Neural cell (in vitro differentiated cells): ENCODE measurements at regions not wholly inside any gene's neighbourhood (a gene's known extent, or its start where the extent isn't known, plus 50 kb on each side); places are given as distances from the start of the nearest gene placed in this dataset.

Source experiments
- H2AFZ ChIP-seq: fragments of 200-600, 300-800 bp; sonication (generic), shearing (Covaris generic); 2 replicates; pipeline ENCODE4 v1.6.0; 2014; ENCODE audit warnings: low read depth, mild to moderate bottlenecking, antibody characterized with exemption, low read length, moderate library complexity
- H3F3A ChIP-seq: fragments of 200-600 bp; shearing (Covaris generic); 2 replicates; pipeline ENCODE4 v1.6.1; 2016; ENCODE audit warnings: mild to moderate bottlenecking, moderate library complexity, mixed read lengths, antibody characterized with exemption, low read length; ENCODE audit not compliant: insufficient read depth, poor library complexity, severe bottlenecking
- H3K27ac ChIP-seq: fragments of 200-600, 300-800 bp; sonication (generic), shearing (Covaris generic); 2 replicates; pipeline ENCODE4 v1.5.1; 2014; ENCODE audit warnings: mild to moderate bottlenecking, low read length, moderate library complexity
- H3K27me3 ChIP-seq: fragments of 300-800, 200-600 bp; sonication (generic), shearing (Covaris generic); 2 replicates; pipeline ENCODE4 v1.6.0; 2014; ENCODE audit warnings: mild to moderate bottlenecking, low read depth, low read length, moderate library complexity; ENCODE audit not compliant: insufficient read depth
- H3K36me3 ChIP-seq: fragments of 300-800, 200-600 bp; sonication (generic), shearing (Covaris generic); 2 replicates; pipeline ENCODE4 v1.5.1; 2014; ENCODE audit warnings: mild to moderate bottlenecking, antibody characterized with exemption, low read length, moderate library complexity; ENCODE audit not compliant: insufficient read depth
- H3K4me2 ChIP-seq: fragments of 300-800, 200-600 bp; sonication (generic), shearing (Covaris generic); 2 replicates; pipeline ENCODE4 v1.6.0; 2014; ENCODE audit warnings: mild to moderate bottlenecking, low read length
- H3K4me3 ChIP-seq: fragments of 300-800, 200-600 bp; sonication (generic), shearing (Covaris generic); 2 replicates; pipeline ENCODE4 v1.5.1; 2014; ENCODE audit warnings: mild to moderate bottlenecking, low read length, moderate library complexity
- H3K79me2 ChIP-seq: fragments of 200-600 bp; shearing (Covaris generic); replicated peaks from 2 replicates; pipeline ENCODE4 v1.6.0; 2014; ENCODE audit warnings: mild to moderate bottlenecking, low read length, moderate library complexity; ENCODE audit not compliant: insufficient read depth
- H3K9ac ChIP-seq: fragments of 300-800, 200-600 bp; sonication (generic), shearing (Covaris generic); 2 replicates; pipeline ENCODE4 v1.6.1; 2016; ENCODE audit warnings: mild to moderate bottlenecking, low read length, mixed read lengths
- H3K9me2 ChIP-seq: fragments of 200-600 bp; shearing (Covaris generic); 2 replicates; pipeline ENCODE4 v1.6.1; 2016; ENCODE audit warnings: mild to moderate bottlenecking, low read length, mixed read lengths; ENCODE audit not compliant: insufficient read depth
- H3K9me3 ChIP-seq: fragments of 200-600, 300-800 bp; sonication (generic), shearing (Covaris generic); 2 replicates; pipeline ENCODE4 v1.6.1; 2016; ENCODE audit warnings: mild to moderate bottlenecking, mixed run types, low read length, moderate library complexity, mixed read lengths
- H4K20me1 ChIP-seq: fragments of 200-600 bp; shearing (Covaris generic); 2 replicates; pipeline ENCODE4 v1.6.1; 2016; ENCODE audit warnings: mild to moderate bottlenecking, mixed run types; ENCODE audit not compliant: insufficient read depth
- EP300 ChIP-seq: fragments of 450-650 bp; conservative IDR thresholded peaks from 2 replicates; pipeline ENCODE4 v1.6.1; 2014; ENCODE audit warnings: antibody characterized with exemption, mild to moderate bottlenecking, moderate library complexity; ENCODE audit not compliant: poor library complexity, severe bottlenecking
- EZH2 ChIP-seq: fragments of 200-600, 300-800 bp; shearing (Covaris generic), sonication (generic); IDR thresholded peaks from 2 replicates; pipeline ENCODE4 v1.6.1; 2014; ENCODE audit warnings: antibody characterized with exemption, low read length, borderline replicate concordance, mild to moderate bottlenecking; ENCODE audit not compliant: insufficient read depth, poor library complexity, severe bottlenecking
- MXI1 ChIP-seq: fragments of 450-650 bp; conservative IDR thresholded peaks from 2 replicates; pipeline ENCODE4 v1.6.1; 2014; ENCODE audit warnings: antibody characterized with exemption, mild to moderate bottlenecking; ENCODE audit not compliant: poor library complexity, severe bottlenecking
- POLR2AphosphoS5 ChIP-seq: IDR thresholded peaks from 2 replicates; pipeline ENCODE4 v1.6.1; 2012
- RAD21 ChIP-seq: fragments of 450-650 bp; conservative IDR thresholded peaks from 2 replicates; pipeline ENCODE4 v1.6.1; 2014; ENCODE audit warnings: antibody characterized with exemption, mild to moderate bottlenecking, moderate library complexity
- SMC3 ChIP-seq: fragments of 450-650 bp; conservative IDR thresholded peaks from 2 replicates; pipeline ENCODE4 v1.6.1; 2014; ENCODE audit warnings: antibody characterized with exemption, mild to moderate bottlenecking, moderate library complexity; ENCODE audit not compliant: poor library complexity
- TAF1 ChIP-seq: IDR thresholded peaks from 2 replicates; pipeline ENCODE4 v1.6.1; 2012; ENCODE audit warnings: low read depth
- TF ChIP-seq, protein P1 (sequence below): fragments of 450-650 bp; IDR thresholded peaks from 2 replicates; pipeline ENCODE4 v1.5.1; 2014; ENCODE audit warnings: antibody characterized with exemption, mild to moderate bottlenecking, moderate library complexity; ENCODE audit not compliant: poor library complexity, severe bottlenecking
- TF ChIP-seq, protein P2 (sequence below): IDR thresholded peaks from 2 replicates; pipeline ENCODE4 v1.6.1; 2012; ENCODE audit warnings: borderline replicate concordance

DNA sequence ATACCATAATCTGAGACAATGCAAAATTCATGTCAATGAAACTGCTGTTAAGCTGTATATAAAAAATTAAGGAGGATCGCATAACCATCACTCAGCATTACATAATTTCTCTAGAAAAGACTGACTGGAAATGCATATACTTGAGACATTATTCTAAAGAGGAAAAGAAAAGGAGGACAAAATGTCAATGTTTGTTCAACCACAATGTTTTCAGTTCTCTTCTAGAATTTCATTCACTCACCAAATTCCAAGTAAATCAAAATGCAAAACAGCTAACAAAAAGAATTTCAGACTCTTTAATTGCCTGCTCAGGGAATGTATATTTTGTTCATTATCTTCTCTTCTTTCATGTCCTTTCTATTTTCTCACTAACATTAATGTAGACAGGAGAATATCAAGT, 106.2 kb upstream of the CCDC28A start:
- Histone ChIP-seq H3K4me2 (no peak overlapping the region), H3K79me2 (no peaks in the 10 kb centered on the region), H3K4me3 (no peak overlapping the region), H2AFZ (no peak overlapping the region), H3K9ac (no peak overlapping the region), H3K36me3 (no peaks in the 10 kb centered on the region), H3F3A (no peaks in the 10 kb centered on the region), H3K27ac (no peak overlapping the region), H3K27me3 (no peaks in the 10 kb centered on the region), H3K9me3 (no peaks in the 10 kb centered on the region), H4K20me1 (no peaks in the 10 kb centered on the region), H3K9me2 (no peaks in the 10 kb centered on the region)
- TF ChIP-seq, protein P1, sequence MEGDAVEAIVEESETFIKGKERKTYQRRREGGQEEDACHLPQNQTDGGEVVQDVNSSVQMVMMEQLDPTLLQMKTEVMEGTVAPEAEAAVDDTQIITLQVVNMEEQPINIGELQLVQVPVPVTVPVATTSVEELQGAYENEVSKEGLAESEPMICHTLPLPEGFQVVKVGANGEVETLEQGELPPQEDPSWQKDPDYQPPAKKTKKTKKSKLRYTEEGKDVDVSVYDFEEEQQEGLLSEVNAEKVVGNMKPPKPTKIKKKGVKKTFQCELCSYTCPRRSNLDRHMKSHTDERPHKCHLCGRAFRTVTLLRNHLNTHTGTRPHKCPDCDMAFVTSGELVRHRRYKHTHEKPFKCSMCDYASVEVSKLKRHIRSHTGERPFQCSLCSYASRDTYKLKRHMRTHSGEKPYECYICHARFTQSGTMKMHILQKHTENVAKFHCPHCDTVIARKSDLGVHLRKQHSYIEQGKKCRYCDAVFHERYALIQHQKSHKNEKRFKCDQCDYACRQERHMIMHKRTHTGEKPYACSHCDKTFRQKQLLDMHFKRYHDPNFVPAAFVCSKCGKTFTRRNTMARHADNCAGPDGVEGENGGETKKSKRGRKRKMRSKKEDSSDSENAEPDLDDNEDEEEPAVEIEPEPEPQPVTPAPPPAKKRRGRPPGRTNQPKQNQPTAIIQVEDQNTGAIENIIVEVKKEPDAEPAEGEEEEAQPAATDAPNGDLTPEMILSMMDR: no peak
- TF ChIP-seq RAD21 (no peak), EP300 (no peak), EZH2 (no peak), TAF1 (no peak), POLR2AphosphoS5 (no peak), SMC3 (no peak), MXI1 (no peak)
- TF ChIP-seq, protein P2, sequence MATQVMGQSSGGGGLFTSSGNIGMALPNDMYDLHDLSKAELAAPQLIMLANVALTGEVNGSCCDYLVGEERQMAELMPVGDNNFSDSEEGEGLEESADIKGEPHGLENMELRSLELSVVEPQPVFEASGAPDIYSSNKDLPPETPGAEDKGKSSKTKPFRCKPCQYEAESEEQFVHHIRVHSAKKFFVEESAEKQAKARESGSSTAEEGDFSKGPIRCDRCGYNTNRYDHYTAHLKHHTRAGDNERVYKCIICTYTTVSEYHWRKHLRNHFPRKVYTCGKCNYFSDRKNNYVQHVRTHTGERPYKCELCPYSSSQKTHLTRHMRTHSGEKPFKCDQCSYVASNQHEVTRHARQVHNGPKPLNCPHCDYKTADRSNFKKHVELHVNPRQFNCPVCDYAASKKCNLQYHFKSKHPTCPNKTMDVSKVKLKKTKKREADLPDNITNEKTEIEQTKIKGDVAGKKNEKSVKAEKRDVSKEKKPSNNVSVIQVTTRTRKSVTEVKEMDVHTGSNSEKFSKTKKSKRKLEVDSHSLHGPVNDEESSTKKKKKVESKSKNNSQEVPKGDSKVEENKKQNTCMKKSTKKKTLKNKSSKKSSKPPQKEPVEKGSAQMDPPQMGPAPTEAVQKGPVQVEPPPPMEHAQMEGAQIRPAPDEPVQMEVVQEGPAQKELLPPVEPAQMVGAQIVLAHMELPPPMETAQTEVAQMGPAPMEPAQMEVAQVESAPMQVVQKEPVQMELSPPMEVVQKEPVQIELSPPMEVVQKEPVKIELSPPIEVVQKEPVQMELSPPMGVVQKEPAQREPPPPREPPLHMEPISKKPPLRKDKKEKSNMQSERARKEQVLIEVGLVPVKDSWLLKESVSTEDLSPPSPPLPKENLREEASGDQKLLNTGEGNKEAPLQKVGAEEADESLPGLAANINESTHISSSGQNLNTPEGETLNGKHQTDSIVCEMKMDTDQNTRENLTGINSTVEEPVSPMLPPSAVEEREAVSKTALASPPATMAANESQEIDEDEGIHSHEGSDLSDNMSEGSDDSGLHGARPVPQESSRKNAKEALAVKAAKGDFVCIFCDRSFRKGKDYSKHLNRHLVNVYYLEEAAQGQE: no peak

DNA sequence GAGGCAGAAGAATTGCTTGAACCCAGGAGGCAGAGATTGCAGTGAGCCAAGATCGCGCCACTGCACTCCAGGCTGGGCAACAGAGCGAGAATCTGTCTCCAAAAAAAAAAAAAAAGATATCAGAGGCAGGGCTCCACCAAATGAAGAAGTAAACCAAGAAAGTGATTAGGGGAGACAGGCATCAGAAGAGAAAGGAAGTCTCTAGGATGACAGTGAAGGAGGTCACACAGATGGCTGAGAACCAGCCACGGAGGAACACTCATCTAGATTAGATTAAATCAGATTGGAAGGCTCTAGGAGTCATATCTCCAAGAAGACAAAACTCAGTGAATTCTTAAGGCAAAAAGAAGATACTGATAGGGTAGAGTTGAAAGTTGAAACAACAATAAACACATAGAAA, 102.2 kb upstream of the CCDC28A start:
- Histone ChIP-seq H3K27ac (no peak overlapping the region), H3K36me3 (no peaks in the 10 kb centered on the region), H3K9me3 (no peaks in the 10 kb centered on the region), H2AFZ (no peak overlapping the region), H3K27me3 (no peaks in the 10 kb centered on the region), H3F3A (no peaks in the 10 kb centered on the region), H3K4me3 (no peak overlapping the region), H3K79me2 (no peaks in the 10 kb centered on the region), H3K9me2 (no peaks in the 10 kb centered on the region), H4K20me1 (no peaks in the 10 kb centered on the region), H3K4me2 (no peak overlapping the region), H3K9ac (no peak overlapping the region)
- TF ChIP-seq POLR2AphosphoS5 (no peak), MXI1 (no peak), SMC3 (no peak), EZH2 (no peak), EP300 (no peak), TAF1 (no peak), RAD21 (no peak)
- TF ChIP-seq, protein P1: no peak
- TF ChIP-seq, protein P2: no peak
